ENCODE measurements at regions not wholly inside any gene's neighbourhood (a gene's known extent, or its start where the extent isn't known, plus 50 kb on each side); places are given as distances from the start of the nearest gene placed in this dataset.
"Not testable (repeated sequence)": the region's sequence is repeated elsewhere in the genome, so short reads cannot be mapped to it uniquely, and the experiment has no call there.

DNA sequence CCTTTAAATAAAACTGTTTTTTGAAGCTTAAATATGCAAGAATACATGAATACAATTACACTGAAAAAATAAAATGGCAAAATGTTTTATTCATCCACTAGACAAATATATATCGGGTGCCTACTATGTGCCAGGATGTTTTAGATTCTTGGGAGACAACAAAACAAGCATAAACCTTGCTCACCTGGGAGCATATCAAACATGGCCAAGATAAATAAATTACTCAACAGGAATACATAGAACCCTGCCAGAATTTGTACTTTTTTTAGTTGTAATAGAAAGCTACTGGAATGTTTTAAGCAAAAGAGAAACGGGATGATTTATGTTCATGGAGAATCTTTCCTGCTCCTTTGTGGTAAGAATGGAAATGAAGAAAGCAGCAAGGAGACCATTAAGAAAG is 2358.5 kb upstream of the PCDH20 start:
- no peak overlapping the region for H3K27ac ChIP-seq
- TF ChIP-seq, protein P1, sequence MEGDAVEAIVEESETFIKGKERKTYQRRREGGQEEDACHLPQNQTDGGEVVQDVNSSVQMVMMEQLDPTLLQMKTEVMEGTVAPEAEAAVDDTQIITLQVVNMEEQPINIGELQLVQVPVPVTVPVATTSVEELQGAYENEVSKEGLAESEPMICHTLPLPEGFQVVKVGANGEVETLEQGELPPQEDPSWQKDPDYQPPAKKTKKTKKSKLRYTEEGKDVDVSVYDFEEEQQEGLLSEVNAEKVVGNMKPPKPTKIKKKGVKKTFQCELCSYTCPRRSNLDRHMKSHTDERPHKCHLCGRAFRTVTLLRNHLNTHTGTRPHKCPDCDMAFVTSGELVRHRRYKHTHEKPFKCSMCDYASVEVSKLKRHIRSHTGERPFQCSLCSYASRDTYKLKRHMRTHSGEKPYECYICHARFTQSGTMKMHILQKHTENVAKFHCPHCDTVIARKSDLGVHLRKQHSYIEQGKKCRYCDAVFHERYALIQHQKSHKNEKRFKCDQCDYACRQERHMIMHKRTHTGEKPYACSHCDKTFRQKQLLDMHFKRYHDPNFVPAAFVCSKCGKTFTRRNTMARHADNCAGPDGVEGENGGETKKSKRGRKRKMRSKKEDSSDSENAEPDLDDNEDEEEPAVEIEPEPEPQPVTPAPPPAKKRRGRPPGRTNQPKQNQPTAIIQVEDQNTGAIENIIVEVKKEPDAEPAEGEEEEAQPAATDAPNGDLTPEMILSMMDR (IDR thresholded peaks at IDR 0.05; ENCODE audit: low read depth, low read length) = no peak
- no peaks in the 10 kb centered on the region for H3K36me3 ChIP-seq
- no peaks in the 10 kb centered on the region for H3K27me3 ChIP-seq (ENCODE audit: insufficient read depth, low read depth, severe bottlenecking)
- DNase-seq = no peak
- H3K4me3 ChIP-seq (ENCODE audit: low read depth, low read length) = no peak overlapping the region
- no peaks in the 10 kb centered on the region for H3K9me3 ChIP-seq (ENCODE audit: severe bottlenecking)

DNA sequence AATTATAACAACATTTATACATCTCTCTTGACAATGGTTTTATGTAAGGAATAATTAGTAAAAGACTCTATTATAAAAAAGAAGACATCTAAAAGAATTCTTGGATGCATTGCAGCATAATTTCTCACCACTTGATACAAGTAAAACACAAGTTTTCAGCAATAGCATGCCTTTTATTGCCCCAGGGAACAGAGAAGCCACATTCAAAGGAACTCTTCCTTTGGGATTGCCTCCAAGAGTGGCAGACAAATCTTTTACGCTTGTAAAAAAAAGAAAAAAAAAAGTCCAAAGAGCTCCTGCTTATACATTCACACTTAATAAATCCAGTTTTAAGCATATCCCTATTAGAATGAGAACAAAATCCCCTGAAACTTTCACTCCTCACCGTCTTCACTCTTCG is 2357.8 kb upstream of the PCDH20 start:
- no peaks in the 10 kb centered on the region for H3K27me3 ChIP-seq (ENCODE audit: insufficient read depth, low read depth, severe bottlenecking)
- TF ChIP-seq, protein P1 (IDR thresholded peaks at IDR 0.05; ENCODE audit: low read depth, low read length) = no peak
- H3K36me3 ChIP-seq = no peaks in the 10 kb centered on the region
- DNase-seq = no peak
- H3K9me3 ChIP-seq (ENCODE audit: severe bottlenecking) = no peaks in the 10 kb centered on the region
- no peak overlapping the region for H3K27ac ChIP-seq
- H3K4me3 ChIP-seq (ENCODE audit: low read depth, low read length) = no peak overlapping the region

DNA sequence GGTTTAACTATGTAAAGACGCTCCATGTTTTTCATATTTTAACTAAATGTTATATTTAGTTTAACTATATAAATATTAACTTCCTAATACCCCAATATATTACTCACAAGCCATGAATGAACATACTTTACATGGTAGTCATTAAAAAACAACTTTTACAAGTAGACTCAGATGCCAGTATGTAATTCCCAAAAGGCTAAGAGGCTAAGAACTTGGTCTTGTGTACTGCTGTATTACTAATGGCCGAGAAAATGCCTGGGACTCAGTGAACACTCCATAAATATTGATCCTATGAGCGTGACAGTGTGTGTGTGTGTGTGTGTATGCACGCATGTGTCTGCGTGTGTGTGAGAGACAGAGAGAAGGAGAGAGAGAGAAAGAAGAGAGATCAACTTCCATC is 2342.0 kb upstream of the PCDH20 start:
- DNase-seq; H3K36me3 ChIP-seq; H3K27ac ChIP-seq; H3K4me3 ChIP-seq (ENCODE audit: low read depth, low read length); H3K9me3 ChIP-seq (ENCODE audit: severe bottlenecking); H3K27me3 ChIP-seq (ENCODE audit: insufficient read depth, low read depth, severe bottlenecking): not testable (repeated sequence)

DNA sequence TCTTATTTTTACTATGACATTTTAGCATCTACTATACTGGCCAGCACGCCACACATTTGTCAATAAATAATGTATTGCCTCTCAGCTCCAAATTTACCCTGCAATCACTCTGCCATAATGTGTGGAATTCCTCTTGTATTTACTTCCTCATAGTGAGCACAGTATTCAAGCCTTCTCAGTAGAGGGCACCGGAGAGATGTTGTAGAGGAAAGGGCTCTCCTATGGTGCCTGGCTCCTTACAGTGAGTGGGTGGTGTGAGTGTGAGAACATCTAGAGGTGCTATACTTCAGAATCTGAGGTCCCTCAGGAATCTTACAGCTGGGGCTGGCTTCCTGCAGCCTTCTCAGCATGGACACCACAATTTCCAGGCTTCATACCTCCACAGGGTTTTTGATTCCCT is 2334.2 kb upstream of the PCDH20 start:
- H3K27ac ChIP-seq; H3K4me3 ChIP-seq (ENCODE audit: low read depth, low read length); H3K27me3 ChIP-seq (ENCODE audit: insufficient read depth, low read depth, severe bottlenecking); DNase-seq; H3K36me3 ChIP-seq; H3K9me3 ChIP-seq (ENCODE audit: severe bottlenecking): not testable (repeated sequence)

DNA sequence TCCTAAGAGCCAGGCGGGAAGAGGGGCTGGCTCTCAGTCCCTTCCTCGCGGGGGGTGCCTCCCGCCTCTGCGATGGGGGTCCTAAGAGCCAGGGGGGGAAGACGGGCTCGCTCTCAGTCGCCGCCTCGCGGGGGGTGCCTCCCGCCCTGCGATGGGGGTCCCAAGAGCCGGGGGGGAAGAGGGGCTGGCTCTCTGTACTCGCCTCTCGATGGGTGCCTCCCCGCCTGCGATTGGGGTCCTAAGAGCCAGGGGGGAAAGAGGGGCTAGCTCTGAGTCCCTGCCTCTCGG is 2326.1 kb upstream of the PCDH20 start:
- H3K9me3 ChIP-seq (ENCODE audit: severe bottlenecking); H3K36me3 ChIP-seq; H3K4me3 ChIP-seq (ENCODE audit: low read depth, low read length); DNase-seq; H3K27me3 ChIP-seq (ENCODE audit: insufficient read depth, low read depth, severe bottlenecking); H3K27ac ChIP-seq: not testable (repeated sequence)

DNA sequence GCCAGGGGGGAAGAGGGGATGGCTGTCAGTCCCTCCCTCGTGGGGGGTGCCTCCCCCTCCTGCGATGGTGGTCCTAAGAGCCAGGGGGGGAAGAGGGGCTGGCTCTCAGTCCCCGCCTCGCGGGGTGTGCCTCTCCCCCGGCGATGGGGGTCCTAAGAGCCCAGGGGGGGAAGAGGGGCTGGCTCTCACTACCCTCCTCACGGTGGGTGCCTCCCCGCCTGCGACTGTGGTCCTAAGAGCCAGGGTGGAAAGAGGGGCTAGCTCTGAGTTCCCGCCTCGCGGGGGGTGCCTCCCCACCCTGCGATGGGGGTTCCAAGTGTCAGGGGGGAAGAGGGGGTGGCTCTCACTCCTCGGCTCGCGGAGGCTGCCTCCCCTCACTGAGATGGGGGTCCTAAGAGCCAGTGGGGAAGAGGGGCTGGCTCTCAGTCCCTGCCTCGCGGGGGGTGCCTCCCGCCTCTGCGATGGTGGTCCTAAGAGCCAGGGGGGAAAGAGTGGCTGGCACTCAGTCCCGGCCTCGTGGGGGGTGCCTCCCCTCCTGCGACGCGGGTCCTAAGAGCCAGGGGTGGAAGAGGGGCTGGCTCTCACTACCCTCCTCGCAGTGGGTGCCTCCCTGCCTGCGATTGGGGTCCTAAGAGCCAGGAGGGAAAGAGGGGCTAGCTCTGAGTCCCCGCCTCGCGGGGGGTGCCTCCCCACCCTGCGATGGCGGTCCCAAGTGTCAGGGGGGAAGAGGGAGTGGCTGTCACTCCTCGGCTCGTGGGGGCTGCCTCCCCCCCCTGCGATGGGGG is 2325.6 kb upstream of the PCDH20 start:
- H3K4me3 ChIP-seq (ENCODE audit: low read depth, low read length) = no peak overlapping the region
- DNase-seq = no peak
- H3K27me3 ChIP-seq (ENCODE audit: insufficient read depth, low read depth, severe bottlenecking) = no peaks in the 10 kb centered on the region
- H3K27ac ChIP-seq = no peak overlapping the region
- no peaks in the 10 kb centered on the region for H3K9me3 ChIP-seq (ENCODE audit: severe bottlenecking)
- H3K36me3 ChIP-seq = no peaks in the 10 kb centered on the region
- TF ChIP-seq, protein P1 (IDR thresholded peaks at IDR 0.05; ENCODE audit: low read depth, low read length) = no peak

DNA sequence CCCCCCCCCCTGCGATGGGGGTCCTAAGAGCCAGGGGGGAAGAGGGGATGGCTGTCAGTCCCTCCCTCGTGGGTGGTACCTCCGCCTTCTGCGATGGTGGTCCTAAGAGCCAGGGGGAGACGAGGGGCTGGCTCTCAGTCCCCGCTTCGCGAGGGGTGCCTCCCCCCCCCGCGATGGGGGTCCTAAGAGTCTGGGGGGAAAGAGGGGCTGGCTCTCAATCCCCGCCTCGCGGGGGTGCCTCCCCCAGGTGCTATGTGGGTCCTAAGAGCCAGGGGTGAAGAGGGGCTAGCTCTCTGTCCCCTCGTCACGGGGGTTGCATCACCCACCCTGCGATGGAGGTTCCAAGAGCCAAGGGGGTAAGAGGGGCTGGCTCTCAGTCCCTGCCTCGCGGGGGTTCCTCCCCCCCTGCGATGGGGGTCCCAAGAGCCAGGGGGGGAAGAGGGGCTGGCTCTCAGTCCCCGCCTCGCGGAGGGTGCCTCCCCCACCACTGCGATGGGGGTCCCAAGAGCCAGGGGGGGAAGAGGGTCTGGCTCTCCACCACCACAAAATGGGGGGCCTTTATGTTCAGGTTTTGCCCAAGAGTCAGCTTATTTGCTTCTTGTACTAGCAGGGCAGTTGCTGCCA is 2323.6 kb upstream of the PCDH20 start:
- not testable (repeated sequence) for H3K27ac ChIP-seq; H3K9me3 ChIP-seq (ENCODE audit: severe bottlenecking); H3K36me3 ChIP-seq; H3K4me3 ChIP-seq (ENCODE audit: low read depth, low read length); DNase-seq; H3K27me3 ChIP-seq (ENCODE audit: insufficient read depth, low read depth, severe bottlenecking)

DNA sequence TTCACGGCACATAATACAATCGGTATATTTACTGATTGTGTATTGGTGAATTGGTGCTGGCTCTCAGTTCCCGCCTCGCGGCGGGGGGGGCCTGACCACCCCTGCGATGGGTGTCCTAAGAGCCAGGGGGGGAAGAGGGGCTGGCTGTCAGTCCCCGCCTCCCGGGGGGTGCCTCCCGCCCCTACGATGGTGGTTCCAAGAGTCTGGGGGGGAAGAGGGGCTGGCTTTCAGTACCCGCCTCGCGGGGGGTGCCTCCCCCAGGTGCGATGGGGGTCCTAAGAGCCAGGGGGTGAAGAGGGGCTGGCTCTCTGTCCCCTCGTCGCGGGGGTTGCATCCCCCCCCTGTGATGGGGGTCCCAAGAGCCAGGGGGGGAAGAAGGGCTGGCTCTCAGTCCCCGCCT is 2321.8 kb upstream of the PCDH20 start:
- no peaks in the 10 kb centered on the region for H3K9me3 ChIP-seq (ENCODE audit: severe bottlenecking)
- no peaks in the 10 kb centered on the region for H3K36me3 ChIP-seq
- TF ChIP-seq, protein P1 (IDR thresholded peaks at IDR 0.05; ENCODE audit: low read depth, low read length) = no peak
- no peak overlapping the region for H3K27ac ChIP-seq
- H3K27me3 ChIP-seq (ENCODE audit: insufficient read depth, low read depth, severe bottlenecking) = no peaks in the 10 kb centered on the region
- no peak overlapping the region for H3K4me3 ChIP-seq (ENCODE audit: low read depth, low read length)
- no peak for DNase-seq
